WTC11 (cell line): ENCODE measurements at regions not wholly inside any gene's neighbourhood (a gene's known extent, or its start where the extent isn't known, plus 50 kb on each side); places are given as distances from the start of the nearest gene placed in this dataset.
"Not testable (repeated sequence)": the region's sequence is repeated elsewhere in the genome, so short reads cannot be mapped to it uniquely, and the experiment has no call there.

Source experiments
- ATF1 ChIP-seq: sonication (generic); formaldehyde crosslinking; IDR thresholded peaks from 2 replicates; pipeline ENCODE4 v1.8.1; 2023; ENCODE audit warnings: mild to moderate bottlenecking, moderate library complexity, missing genetic modification reagents
- ATF2 ChIP-seq: sonication (generic); formaldehyde crosslinking; IDR thresholded peaks from 2 replicates; pipeline ENCODE4 v1.8.1; 2022; ENCODE audit warnings: low read depth, missing genetic modification reagents, borderline replicate concordance
- CTCF ChIP-seq: fragments of 200-600 bp; IDR thresholded peaks from 2 replicates; pipeline ENCODE4 v1.8.0; 2022; ENCODE audit warnings: antibody characterized with exemption
- ERG ChIP-seq: fragments of 250-450 bp; sonication (Bioruptor Pico); IDR thresholded peaks from 2 replicates; pipeline ENCODE4 v1.8.0; 2021; ENCODE audit warnings: mild to moderate bottlenecking
- HMGXB4 ChIP-seq: sonication (generic); formaldehyde crosslinking; IDR thresholded peaks from 2 replicates; pipeline ENCODE4 v1.8.1; 2023; ENCODE audit warnings: mild to moderate bottlenecking, moderate library complexity, missing genetic modification reagents
- PRDM15 ChIP-seq: sonication (generic); formaldehyde crosslinking; IDR thresholded peaks from 2 replicates; pipeline ENCODE4 v1.8.0; 2022; ENCODE audit warnings: missing genetic modification reagents
- RELA ChIP-seq: sonication (generic); formaldehyde crosslinking; IDR thresholded peaks from 2 replicates; pipeline ENCODE4 v1.8.1; 2022; ENCODE audit warnings: missing genetic modification reagents, mild to moderate bottlenecking, borderline replicate concordance
- TP53 ChIP-seq: sonication (generic); formaldehyde crosslinking; IDR thresholded peaks from 2 replicates; pipeline ENCODE4 v1.8.1; 2023; ENCODE audit warnings: mild to moderate bottlenecking, missing genetic modification reagents
- ZNF232 ChIP-seq: sonication (generic); formaldehyde crosslinking; IDR thresholded peaks from 2 replicates; pipeline ENCODE4 v1.8.0; 2022; ENCODE audit warnings: mild to moderate bottlenecking, missing genetic modification reagents

- not testable (repeated sequence) for TF ChIP-seq CTCF; PRDM15 (CRISPR knock-in tag); TP53 (CRISPR knock-in tag); RELA; ATF1; ERG (CRISPR knock-in tag); ATF2 (CRISPR knock-in tag); HMGXB4 (CRISPR knock-in tag); ZNF232
Measured at GRCh38 chr12:33773091-33773490, 249.2 kb upstream of the ALG10 start.
